ENCODE measurements at regions not wholly inside any gene's neighbourhood (a gene's known extent, or its start where the extent isn't known, plus 50 kb on each side); places are given as distances from the start of the nearest gene placed in this dataset.

- no peak for DNase-seq
These were observed 50.6 kb upstream of the SGO1 start for GRCh38 chr3:20236603-20237002.

All from fibroblast of skin of back (primary cell).